Ovary (tissue), 7 donors: ENCODE measurements at regions not wholly inside any gene's neighbourhood (a gene's known extent, or its start where the extent isn't known, plus 50 kb on each side); places are given as distances from the start of the nearest gene placed in this dataset.

Source experiments
- DNase-seq, 5 donors: peaks; one replicate each; pipeline ENCODE4 v3.0.0-alpha.2; 2019 to 2020
- H3K27ac ChIP-seq, 2 donors: fragments of 200-600 bp; one replicate each; pipeline versions ENCODE4 v1.5.1 to v1.8.0; 2019 to 2022
- H3K27me3 ChIP-seq: fragments of 200-600 bp; one replicate; pipeline ENCODE4 v1.8.0; 2022
- H3K36me3 ChIP-seq: fragments of 200-600 bp; sonication (generic); one replicate; pipeline ENCODE4 v1.5.1; 2019
- H3K4me1 ChIP-seq: one replicate; pipeline ENCODE4 v1.8.1; 2013; ENCODE audit warnings: mild to moderate bottlenecking, moderate library complexity; ENCODE audit not compliant: insufficient read depth
- H3K4me3 ChIP-seq: fragments of 200-600 bp; sonication (generic); one replicate; pipeline ENCODE4 v1.5.1; 2017
- H3K9me3 ChIP-seq, 2 donors: fragments of 200-600 bp in 1 of 2; sonication (generic) in 1 of 2; one replicate each; pipeline versions ENCODE4 v1.5.1 to v1.8.1; 2013 to 2019; ENCODE audit warnings: mild to moderate bottlenecking in 1 of 2, moderate library complexity in 1 of 2
- EP300 ChIP-seq: sonication (generic); formaldehyde crosslinking; IDR thresholded peaks from one replicate; pipeline ENCODE4 v1.6.1; 2017; ENCODE audit warnings: antibody characterized with exemption
- POLR2A ChIP-seq: fragments of 450-650 bp; IDR thresholded peaks from one replicate; pipeline ENCODE4 v1.6.1; 2017; ENCODE audit warnings: antibody characterized with exemption, mild to moderate bottlenecking, moderate library complexity
- WGBS, 3 donors: extraction: QIAGEN DNeasy Blood & Tissue Kit in 1 of 3; methylation state at CpG; one replicate each; pipeline versions ENCODE4 v1.1.5 to v1.1.7; 2013 to 2017; 5-methylcytosine and 5-hydroxymethylcytosine counted together
- intact Hi-C, 4 donors: fragments of 100-400 bp; cut with DNase I; formaldehyde crosslinking; loops; one replicate each; pipeline versions ENCODE4 v1.11.0 to v1.15.1; 2022 to 2023
- TF ChIP-seq, protein P1 (sequence below), 3 donors: fragments of 450-650 bp in 2 of 3; fragments of 200-600 bp in 1 of 3; IDR thresholded peaks; one replicate each; pipeline versions ENCODE4 v1.5.1 to v1.8.0; 2016 to 2022; ENCODE audit warnings: antibody characterized with exemption in 3 of 3, mild to moderate bottlenecking in 1 of 3
- donor health status: DM: no; HTN: no; CAD: no; lungs with moderate emphysema.
- donor health status: DM: no; HTN: no; CAD: no.
- donor health status: Bipolar disorder and iron deficiency.
- donor health status: DM: no; HTN: no; CAD: no.
- donor health status: DM: yes; HTN: yes; CAD: no.

GRCh38 chr4:11710453-11711093 lies 281.9 kb upstream of the HS3ST1 start:
- intact Hi-C loops = no loop called here
- H3K4me1 ChIP-seq = no peaks in the 10 kb centered on the region
- DNase-seq = no peak
- TF ChIP-seq, protein P1, sequence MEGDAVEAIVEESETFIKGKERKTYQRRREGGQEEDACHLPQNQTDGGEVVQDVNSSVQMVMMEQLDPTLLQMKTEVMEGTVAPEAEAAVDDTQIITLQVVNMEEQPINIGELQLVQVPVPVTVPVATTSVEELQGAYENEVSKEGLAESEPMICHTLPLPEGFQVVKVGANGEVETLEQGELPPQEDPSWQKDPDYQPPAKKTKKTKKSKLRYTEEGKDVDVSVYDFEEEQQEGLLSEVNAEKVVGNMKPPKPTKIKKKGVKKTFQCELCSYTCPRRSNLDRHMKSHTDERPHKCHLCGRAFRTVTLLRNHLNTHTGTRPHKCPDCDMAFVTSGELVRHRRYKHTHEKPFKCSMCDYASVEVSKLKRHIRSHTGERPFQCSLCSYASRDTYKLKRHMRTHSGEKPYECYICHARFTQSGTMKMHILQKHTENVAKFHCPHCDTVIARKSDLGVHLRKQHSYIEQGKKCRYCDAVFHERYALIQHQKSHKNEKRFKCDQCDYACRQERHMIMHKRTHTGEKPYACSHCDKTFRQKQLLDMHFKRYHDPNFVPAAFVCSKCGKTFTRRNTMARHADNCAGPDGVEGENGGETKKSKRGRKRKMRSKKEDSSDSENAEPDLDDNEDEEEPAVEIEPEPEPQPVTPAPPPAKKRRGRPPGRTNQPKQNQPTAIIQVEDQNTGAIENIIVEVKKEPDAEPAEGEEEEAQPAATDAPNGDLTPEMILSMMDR (IDR thresholded peaks at IDR 0.05) = no peak
- no peak overlapping the region for H3K4me3 ChIP-seq
- WGBS, 3 donors = 66 to 73% (median 71%) methylated on average over 3 of the region's 3 CpGs
- H3K27me3 ChIP-seq = no peaks in the 10 kb centered on the region
- no peak overlapping the region for H3K27ac ChIP-seq
- H3K36me3 ChIP-seq = no peaks in the 10 kb centered on the region
- no peaks in the 10 kb centered on the region for H3K9me3 ChIP-seq

GRCh38 chr4:11704186-11704830 lies 275.6 kb upstream of the HS3ST1 start:
- Histone ChIP-seq H3K9me3 (no peaks in the 10 kb centered on the region), H3K4me3 (no peak overlapping the region), H3K27ac (no peak overlapping the region), H3K36me3 (no peaks in the 10 kb centered on the region), H3K4me1 (no peaks in the 10 kb centered on the region), H3K27me3 (no peaks in the 10 kb centered on the region)
- no peak for DNase-seq
- intact Hi-C loops = no loop called here
- TF ChIP-seq POLR2A = no peak
- no peak for TF ChIP-seq EP300
- TF ChIP-seq, protein P1 (IDR thresholded peaks at IDR 0.05) = no peak
- WGBS, 3 donors = 76 to 83% (median 83%) methylated on average over 1 of the region's 1 CpG

GRCh38 chr4:11702886-11703557 lies 274.3 kb upstream of the HS3ST1 start:
- WGBS, 3 donors = 69 to 75% (median 70%) methylated on average over 3 of the region's 3 CpGs
- no peak overlapping the region for H3K4me3 ChIP-seq
- intact Hi-C loops = no loop called here
- H3K9me3 ChIP-seq = no peaks in the 10 kb centered on the region
- H3K36me3 ChIP-seq = no peaks in the 10 kb centered on the region
- no peaks in the 10 kb centered on the region for H3K4me1 ChIP-seq
- H3K27me3 ChIP-seq = no peaks in the 10 kb centered on the region
- no peak overlapping the region for H3K27ac ChIP-seq
- no peak for DNase-seq
- TF ChIP-seq, protein P1 (IDR thresholded peaks at IDR 0.05) = no peak
- TF ChIP-seq EP300 (no peak), POLR2A (no peak)

- no peak overlapping the region for H3K4me3 ChIP-seq
- H3K27ac ChIP-seq = no peak overlapping the region
- DNase-seq = no peak
- H3K27me3 ChIP-seq = no peaks in the 10 kb centered on the region
- no peak for TF ChIP-seq EP300
- H3K36me3 ChIP-seq = no peaks in the 10 kb centered on the region
- intact Hi-C loops = no loop called here
- H3K9me3 ChIP-seq = no peaks in the 10 kb centered on the region
- H3K4me1 ChIP-seq = no peaks in the 10 kb centered on the region
- 83% methylated on average over 14 of the region's 14 CpGs for WGBS, 3 donors
Measured at GRCh38 chr4:11701966-11702725, 273.5 kb upstream of the HS3ST1 start.
